ENCODE measurements at regions not wholly inside any gene's neighbourhood (a gene's known extent, or its start where the extent isn't known, plus 50 kb on each side); places are given as distances from the start of the nearest gene placed in this dataset.

GRCh38 chr12:125206711-125207110, 141.5 kb downstream of the AACS start:
- H3K27me3 ChIP-seq (ENCODE audit: control insufficient read depth, insufficient read depth, low read length): no peaks in the 10 kb centered on the region
- no peak for TF ChIP-seq CTCF (IDR thresholded peaks at IDR 0.05; ENCODE audit: low read depth, low read length)
- no peaks in the 10 kb centered on the region for H3K9me3 ChIP-seq (ENCODE audit: control insufficient read depth, insufficient read depth, low read length)
- POLR2A ChIA-PET: no interaction called here
- CTCF ChIA-PET: no interaction called here
- H3K27ac ChIP-seq (ENCODE audit: low read depth, low read length): no peak overlapping the region
- no peak overlapping the region for H3K4me3 ChIP-seq (ENCODE audit: low read depth, low read length)
- DNase-seq (ENCODE audit: low read depth, low spot score): no peak

DNA sequence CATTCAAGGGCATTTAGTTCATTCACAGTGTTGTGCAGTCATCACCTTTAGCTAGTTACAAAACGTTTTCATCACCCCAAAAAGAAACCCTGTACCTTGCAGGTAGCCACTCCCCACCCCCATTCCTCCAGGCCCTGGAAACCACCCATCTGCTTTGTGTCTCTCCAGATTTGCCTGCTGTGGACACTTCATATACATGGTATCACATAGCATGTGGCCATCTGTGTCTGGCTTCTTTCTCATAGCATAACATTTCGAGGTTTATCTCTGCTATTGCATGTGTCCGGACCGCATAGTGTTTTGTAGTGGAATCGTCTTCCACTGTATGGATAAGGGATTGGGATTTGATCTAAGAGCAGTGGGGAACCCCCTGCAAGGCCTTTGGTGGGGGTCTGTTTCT, 143.1 kb downstream of the AACS start:
- CTCF ChIA-PET: no interaction called here

DNA sequence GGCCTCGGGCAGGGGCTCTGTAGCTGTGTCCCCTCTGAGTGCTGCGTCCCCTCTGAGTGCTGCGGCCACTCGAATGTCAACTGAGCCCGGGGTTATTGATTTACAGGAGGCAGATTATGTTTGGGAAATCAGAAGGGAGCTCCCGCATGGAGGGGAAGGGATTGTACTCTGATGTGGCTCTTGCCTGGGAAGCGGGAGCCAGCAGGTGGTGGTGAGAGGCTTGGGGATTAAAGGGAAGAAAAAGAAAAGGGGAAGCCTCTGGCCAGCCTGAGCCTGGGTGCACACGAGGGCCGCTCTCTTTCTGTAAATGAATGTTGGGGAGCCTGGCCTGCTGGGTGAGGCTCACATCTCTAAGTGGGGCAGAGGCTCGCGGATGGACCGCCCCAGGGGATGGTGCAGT, 143.7 kb downstream of the AACS start:
- no peak for TF ChIP-seq CTCF (IDR thresholded peaks at IDR 0.05; ENCODE audit: low read depth, low read length)
- H3K27me3 ChIP-seq (ENCODE audit: control insufficient read depth, insufficient read depth, low read length): no peaks in the 10 kb centered on the region
- no peak overlapping the region for H3K27ac ChIP-seq (ENCODE audit: low read depth, low read length)
- POLR2A ChIA-PET: no interaction called here
- no peak overlapping the region for H3K4me3 ChIP-seq (ENCODE audit: low read depth, low read length)
- no peak for DNase-seq (ENCODE audit: low read depth, low spot score)
- no peaks in the 10 kb centered on the region for H3K9me3 ChIP-seq (ENCODE audit: control insufficient read depth, insufficient read depth, low read length)
- CTCF ChIA-PET: no interaction called here

More for the DNA sequence above, 143.1 kb downstream of the AACS start:
- no peak for TF ChIP-seq CTCF (IDR thresholded peaks at IDR 0.05; ENCODE audit: low read depth, low read length)
- no peaks in the 10 kb centered on the region for H3K27me3 ChIP-seq (ENCODE audit: control insufficient read depth, insufficient read depth, low read length)
- POLR2A ChIA-PET: no interaction called here
- no peak overlapping the region for H3K27ac ChIP-seq (ENCODE audit: low read depth, low read length)
- H3K9me3 ChIP-seq (ENCODE audit: control insufficient read depth, insufficient read depth, low read length): no peaks in the 10 kb centered on the region
- no peak overlapping the region for H3K4me3 ChIP-seq (ENCODE audit: low read depth, low read length)
- DNase-seq (ENCODE audit: low read depth, low spot score): no peak

DNA sequence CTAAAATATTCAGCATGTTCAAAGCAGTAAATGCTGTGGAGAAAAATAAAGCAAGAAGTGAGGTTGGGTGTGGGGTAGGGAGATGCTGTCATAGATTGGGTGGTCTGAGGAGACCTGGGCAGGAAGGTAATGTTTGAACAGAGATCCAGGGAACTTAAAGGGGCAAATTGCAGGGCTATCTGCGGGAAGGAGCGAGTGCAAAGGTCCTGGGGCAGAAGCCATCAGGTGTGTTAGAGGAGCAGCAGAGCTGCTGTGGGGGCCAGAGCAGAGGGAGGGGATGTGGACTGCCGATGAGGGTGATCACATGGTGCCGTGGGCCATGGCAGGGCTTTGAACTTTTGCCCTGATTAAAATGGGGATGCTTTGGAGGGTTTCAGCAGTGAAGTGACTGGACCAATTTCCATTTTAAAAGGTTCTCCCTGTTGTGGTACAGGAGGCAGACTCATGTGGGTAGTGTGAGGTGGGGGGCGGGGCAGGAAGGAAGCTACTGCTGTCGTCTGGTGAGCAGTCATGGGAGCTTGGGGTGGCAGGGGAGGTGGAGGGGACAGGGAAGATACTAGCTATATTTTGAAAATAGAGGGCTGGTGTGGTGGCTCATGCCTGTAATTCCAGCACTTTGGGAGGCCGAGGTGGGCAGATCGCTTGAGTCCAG, 145.0 kb downstream of the AACS start:
- H3K4me3 ChIP-seq (ENCODE audit: low read depth, low read length): no peak overlapping the region
- H3K9me3 ChIP-seq (ENCODE audit: control insufficient read depth, insufficient read depth, low read length): no peaks in the 10 kb centered on the region
- H3K27ac ChIP-seq (ENCODE audit: low read depth, low read length): no peak overlapping the region
- TF ChIP-seq CTCF (IDR thresholded peaks at IDR 0.05; ENCODE audit: low read depth, low read length): no peak
- DNase-seq (ENCODE audit: low read depth, low spot score): no peak
- ChIA-PET POLR2A (no interaction called here), CTCF (no interaction called here)
- no peaks in the 10 kb centered on the region for H3K27me3 ChIP-seq (ENCODE audit: control insufficient read depth, insufficient read depth, low read length)

DNA sequence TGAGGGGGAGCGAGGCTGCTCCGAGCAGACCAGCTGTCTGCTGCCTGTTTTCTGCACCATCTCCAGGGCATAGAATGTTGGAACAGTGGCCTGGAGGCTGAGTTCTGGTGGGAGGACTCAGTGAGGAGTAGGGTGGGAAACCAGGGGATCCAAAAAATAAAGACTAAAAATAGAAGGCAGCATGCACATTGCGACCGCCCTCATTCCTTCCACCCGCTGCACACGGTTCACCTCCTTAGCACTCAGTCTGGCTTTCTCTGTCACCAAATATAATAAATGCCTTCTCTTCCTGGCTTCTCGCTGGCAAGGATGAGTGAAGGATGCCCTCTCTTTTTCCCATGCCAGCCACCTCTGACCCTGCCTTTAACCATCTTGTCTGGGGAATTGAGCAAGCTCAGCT, 146.2 kb downstream of the AACS start:
- Histone ChIP-seq H3K4me3 (ENCODE audit: low read depth, low read length) (no peak overlapping the region), H3K27me3 (ENCODE audit: control insufficient read depth, insufficient read depth, low read length) (no peaks in the 10 kb centered on the region), H3K27ac (ENCODE audit: low read depth, low read length) (no peak overlapping the region), H3K9me3 (ENCODE audit: control insufficient read depth, insufficient read depth, low read length) (no peaks in the 10 kb centered on the region)
- DNase-seq (ENCODE audit: low read depth, low spot score): no peak
- ChIA-PET POLR2A (no interaction called here), CTCF (no interaction called here)
- TF ChIP-seq CTCF (IDR thresholded peaks at IDR 0.05; ENCODE audit: low read depth, low read length): no peak
